ENCODE measurements at regions not wholly inside any gene's neighbourhood (a gene's known extent, or its start where the extent isn't known, plus 50 kb on each side); places are given as distances from the start of the nearest gene placed in this dataset.

DNA sequence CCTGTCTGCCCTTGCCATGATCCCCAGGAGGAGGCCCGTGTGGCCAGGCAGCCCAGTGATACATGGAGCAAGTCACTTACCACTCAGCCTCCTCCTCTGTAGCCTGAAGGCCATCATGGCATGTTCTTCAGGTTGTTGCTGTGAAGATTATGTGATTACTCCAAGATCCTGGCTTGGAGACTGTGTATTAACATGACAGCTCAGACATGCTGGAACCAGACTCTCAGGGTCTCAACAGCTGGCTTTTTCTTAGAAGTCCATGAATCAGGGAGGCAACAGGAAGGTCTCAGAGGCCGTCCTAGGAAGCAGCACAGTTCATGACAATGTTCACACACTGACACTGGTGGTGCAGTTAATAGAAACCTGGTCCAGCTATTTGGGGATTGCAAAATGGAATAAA, 158.6 kb upstream of the TWIST2 start:
- TF ChIP-seq, protein P1, sequence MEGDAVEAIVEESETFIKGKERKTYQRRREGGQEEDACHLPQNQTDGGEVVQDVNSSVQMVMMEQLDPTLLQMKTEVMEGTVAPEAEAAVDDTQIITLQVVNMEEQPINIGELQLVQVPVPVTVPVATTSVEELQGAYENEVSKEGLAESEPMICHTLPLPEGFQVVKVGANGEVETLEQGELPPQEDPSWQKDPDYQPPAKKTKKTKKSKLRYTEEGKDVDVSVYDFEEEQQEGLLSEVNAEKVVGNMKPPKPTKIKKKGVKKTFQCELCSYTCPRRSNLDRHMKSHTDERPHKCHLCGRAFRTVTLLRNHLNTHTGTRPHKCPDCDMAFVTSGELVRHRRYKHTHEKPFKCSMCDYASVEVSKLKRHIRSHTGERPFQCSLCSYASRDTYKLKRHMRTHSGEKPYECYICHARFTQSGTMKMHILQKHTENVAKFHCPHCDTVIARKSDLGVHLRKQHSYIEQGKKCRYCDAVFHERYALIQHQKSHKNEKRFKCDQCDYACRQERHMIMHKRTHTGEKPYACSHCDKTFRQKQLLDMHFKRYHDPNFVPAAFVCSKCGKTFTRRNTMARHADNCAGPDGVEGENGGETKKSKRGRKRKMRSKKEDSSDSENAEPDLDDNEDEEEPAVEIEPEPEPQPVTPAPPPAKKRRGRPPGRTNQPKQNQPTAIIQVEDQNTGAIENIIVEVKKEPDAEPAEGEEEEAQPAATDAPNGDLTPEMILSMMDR (IDR thresholded peaks at IDR 0.05 in 4 of 5, conservative IDR thresholded peaks at IDR 0.05 in 1 of 5) = no peak
- no peak for TF ChIP-seq POLR2A (IDR thresholded peaks at IDR 0.05)
